ENCODE measurements at regions not wholly inside any gene's neighbourhood (a gene's known extent, or its start where the extent isn't known, plus 50 kb on each side); places are given as distances from the start of the nearest gene placed in this dataset.

- in situ Hi-C loops (cut with HindIII; ENCODE audit: low pct_ligation_motif_present, low pct_unique_long_range_greater_than_20kb, low sequenced_read_pairs): no loop called here
Measured at GRCh38 chr14:22089940-22090339, 416.3 kb upstream of the OR4E1 start.

GRCh38 chr14:22088614-22089342, 415.2 kb upstream of the OR4E1 start:
- in situ Hi-C loops (cut with HindIII; ENCODE audit: low pct_ligation_motif_present, low pct_unique_long_range_greater_than_20kb, low sequenced_read_pairs): no loop called here
- no peak for DNase-seq

More at GRCh38 chr14:22089940-22090339, 416.3 kb upstream of the OR4E1 start:
- DNase-seq: no peak

GRCh38 chr14:22086131-22086530, 412.5 kb upstream of the OR4E1 start:
- DNase-seq: no peak
- in situ Hi-C loops (cut with HindIII; ENCODE audit: low pct_ligation_motif_present, low pct_unique_long_range_greater_than_20kb, low sequenced_read_pairs): no loop called here

GRCh38 chr14:22084393-22085281, 411.0 kb upstream of the OR4E1 start:
- DNase-seq: peak; percentile 54
- in situ Hi-C loops (cut with HindIII; ENCODE audit: low pct_ligation_motif_present, low pct_unique_long_range_greater_than_20kb, low sequenced_read_pairs): no loop called here

GRCh38 chr14:22081337-22081736, 407.7 kb upstream of the OR4E1 start:
- in situ Hi-C loops (cut with HindIII; ENCODE audit: low pct_ligation_motif_present, low pct_unique_long_range_greater_than_20kb, low sequenced_read_pairs): no loop called here

GRCh38 chr14:22079766-22080165, 406.1 kb upstream of the OR4E1 start:
- no peak for DNase-seq
- in situ Hi-C loops (cut with HindIII; ENCODE audit: low pct_ligation_motif_present, low pct_unique_long_range_greater_than_20kb, low sequenced_read_pairs): no loop called here

More at GRCh38 chr14:22081337-22081736, 407.7 kb upstream of the OR4E1 start:
- DNase-seq: no peak

GRCh38 chr14:22073801-22074200, 400.2 kb upstream of the OR4E1 start:
- in situ Hi-C loops (cut with HindIII; ENCODE audit: low pct_ligation_motif_present, low pct_unique_long_range_greater_than_20kb, low sequenced_read_pairs): no loop called here
- no peak for DNase-seq

GRCh38 chr14:22071006-22071405, 397.4 kb upstream of the OR4E1 start:
- no peak for DNase-seq
- in situ Hi-C loops (cut with HindIII; ENCODE audit: low pct_ligation_motif_present, low pct_unique_long_range_greater_than_20kb, low sequenced_read_pairs): no loop called here

GRCh38 chr14:22070119-22070982, 396.7 kb upstream of the OR4E1 start:
- in situ Hi-C loops (cut with HindIII; ENCODE audit: low pct_ligation_motif_present, low pct_unique_long_range_greater_than_20kb, low sequenced_read_pairs): no loop called here
- DNase-seq: no peak

- no peak for DNase-seq
- in situ Hi-C loops (cut with HindIII; ENCODE audit: low pct_ligation_motif_present, low pct_unique_long_range_greater_than_20kb, low sequenced_read_pairs): no loop called here
Measured at GRCh38 chr14:22065347-22065746, 391.7 kb upstream of the OR4E1 start.

- in situ Hi-C loops (cut with HindIII; ENCODE audit: low pct_ligation_motif_present, low pct_unique_long_range_greater_than_20kb, low sequenced_read_pairs): no loop called here
Measured at GRCh38 chr14:22059201-22059600, 385.6 kb upstream of the OR4E1 start.

GRCh38 chr14:22052795-22053194, 379.2 kb upstream of the OR4E1 start:
- no peak for DNase-seq
- in situ Hi-C loops (cut with HindIII; ENCODE audit: low pct_ligation_motif_present, low pct_unique_long_range_greater_than_20kb, low sequenced_read_pairs): no loop called here

More at GRCh38 chr14:22059201-22059600, 385.6 kb upstream of the OR4E1 start:
- no peak for DNase-seq

GRCh38 chr14:22047115-22047514, 373.5 kb upstream of the OR4E1 start:
- in situ Hi-C loops (cut with HindIII; ENCODE audit: low pct_ligation_motif_present, low pct_unique_long_range_greater_than_20kb, low sequenced_read_pairs): no loop called here
- peak; percentile 23 for DNase-seq

GRCh38 chr14:22046063-22046462, 372.4 kb upstream of the OR4E1 start:
- no peak for DNase-seq
- in situ Hi-C loops (cut with HindIII; ENCODE audit: low pct_ligation_motif_present, low pct_unique_long_range_greater_than_20kb, low sequenced_read_pairs): no loop called here

- no peak for DNase-seq
- in situ Hi-C loops (cut with HindIII; ENCODE audit: low pct_ligation_motif_present, low pct_unique_long_range_greater_than_20kb, low sequenced_read_pairs): no loop called here
Measured at GRCh38 chr14:22044193-22044592, 370.6 kb upstream of the OR4E1 start.

GRCh38 chr14:22040781-22041125, 367.1 kb upstream of the OR4E1 start:
- in situ Hi-C loops (cut with HindIII; ENCODE audit: low pct_ligation_motif_present, low pct_unique_long_range_greater_than_20kb, low sequenced_read_pairs): no loop called here
- DNase-seq: no peak

- DNase-seq: peak; percentile 15
- in situ Hi-C loops (cut with HindIII; ENCODE audit: low pct_ligation_motif_present, low pct_unique_long_range_greater_than_20kb, low sequenced_read_pairs): no loop called here
Measured at GRCh38 chr14:22039938-22040780, 366.5 kb upstream of the OR4E1 start.
